ENCODE measurements at regions not wholly inside any gene's neighbourhood (a gene's known extent, or its start where the extent isn't known, plus 50 kb on each side); places are given as distances from the start of the nearest gene placed in this dataset.

DNA sequence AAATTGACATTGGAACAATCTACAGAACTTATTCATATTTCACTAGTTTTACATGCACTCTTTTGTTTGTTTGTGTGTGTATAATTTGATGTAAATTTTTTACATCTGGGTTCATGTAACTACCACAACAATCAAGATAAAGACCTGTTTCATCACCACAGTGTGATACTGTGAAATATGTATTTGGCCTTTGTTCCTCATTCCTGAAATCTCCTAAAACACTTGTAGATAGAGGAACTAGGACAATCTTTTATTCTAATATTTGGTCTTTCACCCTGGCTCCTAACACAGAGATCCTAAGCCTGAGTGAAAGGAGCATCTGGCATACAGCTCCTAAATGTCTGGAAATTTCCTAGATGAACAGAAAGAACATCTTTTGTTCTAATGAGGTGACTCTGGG, 155.0 kb upstream of the GPR149 start:
- TF ChIP-seq, protein P1, sequence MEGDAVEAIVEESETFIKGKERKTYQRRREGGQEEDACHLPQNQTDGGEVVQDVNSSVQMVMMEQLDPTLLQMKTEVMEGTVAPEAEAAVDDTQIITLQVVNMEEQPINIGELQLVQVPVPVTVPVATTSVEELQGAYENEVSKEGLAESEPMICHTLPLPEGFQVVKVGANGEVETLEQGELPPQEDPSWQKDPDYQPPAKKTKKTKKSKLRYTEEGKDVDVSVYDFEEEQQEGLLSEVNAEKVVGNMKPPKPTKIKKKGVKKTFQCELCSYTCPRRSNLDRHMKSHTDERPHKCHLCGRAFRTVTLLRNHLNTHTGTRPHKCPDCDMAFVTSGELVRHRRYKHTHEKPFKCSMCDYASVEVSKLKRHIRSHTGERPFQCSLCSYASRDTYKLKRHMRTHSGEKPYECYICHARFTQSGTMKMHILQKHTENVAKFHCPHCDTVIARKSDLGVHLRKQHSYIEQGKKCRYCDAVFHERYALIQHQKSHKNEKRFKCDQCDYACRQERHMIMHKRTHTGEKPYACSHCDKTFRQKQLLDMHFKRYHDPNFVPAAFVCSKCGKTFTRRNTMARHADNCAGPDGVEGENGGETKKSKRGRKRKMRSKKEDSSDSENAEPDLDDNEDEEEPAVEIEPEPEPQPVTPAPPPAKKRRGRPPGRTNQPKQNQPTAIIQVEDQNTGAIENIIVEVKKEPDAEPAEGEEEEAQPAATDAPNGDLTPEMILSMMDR (IDR thresholded peaks at IDR 0.05) = no peak
- no peak for TF ChIP-seq POLR2AphosphoS5 (IDR thresholded peaks at IDR 0.05)
- TF ChIP-seq POLR2A (IDR thresholded peaks at IDR 0.05) = no peak

All from upper lobe of left lung (tissue), 4 donors.